Esophagus muscularis mucosa (tissue), 4 donors: ENCODE measurements at regions not wholly inside any gene's neighbourhood (a gene's known extent, or its start where the extent isn't known, plus 50 kb on each side); places are given as distances from the start of the nearest gene placed in this dataset.

Experiments
- DNase-seq: peaks from one replicate; pipeline ENCODE4 v3.0.0-alpha.2; 2017; ENCODE audit errors: extremely low spot score
- H3K27ac ChIP-seq, 4 donors: fragments of 200-600 bp; sonication (generic); replicated peaks in 1 of 4; 1 replicate in 3 of 4; 2 replicates in 1 of 4; pipeline ENCODE4 v1.5.1; 2016 to 2019; ENCODE audit warnings: mild to moderate bottlenecking in 1 of 4
- H3K27me3 ChIP-seq, 4 donors: fragments of 200-600 bp; sonication (generic); one replicate each; pipeline versions ENCODE4 v1.5.1 to v1.6.0; 2016 to 2019
- H3K36me3 ChIP-seq, 4 donors: fragments of 200-600 bp; sonication (generic); one replicate each; pipeline ENCODE4 v1.5.1; 2016 to 2019
- H3K4me1 ChIP-seq, 4 donors: fragments of 200-600 bp; sonication (generic); one replicate each; pipeline ENCODE4 v1.5.1; 2016 to 2019
- H3K4me3 ChIP-seq, 4 donors: fragments of 200-600 bp; sonication (generic); 1 replicate in 2 of 4; 2 replicates in 2 of 4; pipeline ENCODE4 v1.5.1; 2016 to 2019; ENCODE audit warnings: mild to moderate bottlenecking in 4 of 4, moderate library complexity in 1 of 4
- H3K9me3 ChIP-seq, 4 donors: fragments of 200-600 bp; sonication (generic); 1 replicate in 3 of 4; 2 replicates in 1 of 4; pipeline ENCODE4 v1.5.1; 2016 to 2019
- CTCF ChIP-seq, 3 experiments: fragments of 200-600 bp in 2 of 3; fragments of 450-650 bp in 1 of 3; sonication (generic) in 2 of 3; IDR thresholded peaks; one replicate each; pipeline ENCODE4 v1.5.1; 2017 to 2019; ENCODE audit warnings: antibody characterized with exemption in 3 of 3, mild to moderate bottlenecking in 2 of 3, moderate library complexity in 1 of 3
- EP300 ChIP-seq: sonication (generic); formaldehyde crosslinking; IDR thresholded peaks from one replicate; pipeline ENCODE4 v1.6.1; 2017; ENCODE audit warnings: antibody characterized with exemption
- POLR2A ChIP-seq: fragments of 450-650 bp; IDR thresholded peaks from one replicate; pipeline ENCODE4 v1.6.1; 2017; ENCODE audit warnings: antibody characterized with exemption, moderate library complexity, mild to moderate bottlenecking, low read depth
- POLR2AphosphoS5 ChIP-seq, 2 donors: sonication (generic); formaldehyde crosslinking; IDR thresholded peaks; one replicate each; pipeline ENCODE4 v1.6.1; 2017; ENCODE audit warnings: antibody characterized with exemption in 2 of 2
- WGBS: methylation state at CpG from one replicate; pipeline ENCODE4 v1.1.5; 2018; 5-methylcytosine and 5-hydroxymethylcytosine counted together
- intact Hi-C: fragments of 100-400 bp; cut with DNase I; formaldehyde crosslinking; loops from one replicate; pipeline ENCODE4 v1.15.1; 2023

DNA sequence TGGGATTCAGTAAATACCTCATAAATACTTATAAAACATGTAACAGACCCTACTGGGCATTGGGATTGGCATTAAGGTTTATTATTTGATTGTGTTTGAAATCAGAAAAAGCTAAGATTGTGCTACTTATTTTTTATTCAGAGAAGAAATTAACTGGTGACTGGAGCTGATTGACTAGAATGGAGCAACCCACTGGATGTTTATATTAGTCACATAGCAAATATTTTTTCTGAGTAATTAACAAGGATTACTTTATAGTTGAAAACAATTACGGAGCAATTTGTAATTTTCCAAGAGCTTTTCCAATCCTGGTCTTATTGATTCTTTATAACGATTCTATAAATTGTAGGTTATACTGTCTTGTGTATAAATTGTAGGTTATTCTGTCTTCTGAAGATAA is 208.7 kb downstream of the HLX start:
- Histone ChIP-seq H3K4me3 (no peak overlapping the region), H3K9me3 (no peaks in the 10 kb centered on the region), H3K27ac (no peak overlapping the region), H3K36me3 (no peaks in the 10 kb centered on the region), H3K27me3 (no peaks in the 10 kb centered on the region), H3K4me1 (peaks cover 0 to 5% (median 0%) of the 10 kb centered on the region in 4 donors)
- no peak for DNase-seq
- TF ChIP-seq POLR2AphosphoS5 (IDR thresholded peaks at IDR 0.05) (no peak), POLR2A (no peak), CTCF (IDR thresholded peaks at IDR 0.05) (no peak), EP300 (no peak)
- 91% methylated on average over 2 of the region's 2 CpGs for WGBS
- intact Hi-C loops, result no loop called here

DNA sequence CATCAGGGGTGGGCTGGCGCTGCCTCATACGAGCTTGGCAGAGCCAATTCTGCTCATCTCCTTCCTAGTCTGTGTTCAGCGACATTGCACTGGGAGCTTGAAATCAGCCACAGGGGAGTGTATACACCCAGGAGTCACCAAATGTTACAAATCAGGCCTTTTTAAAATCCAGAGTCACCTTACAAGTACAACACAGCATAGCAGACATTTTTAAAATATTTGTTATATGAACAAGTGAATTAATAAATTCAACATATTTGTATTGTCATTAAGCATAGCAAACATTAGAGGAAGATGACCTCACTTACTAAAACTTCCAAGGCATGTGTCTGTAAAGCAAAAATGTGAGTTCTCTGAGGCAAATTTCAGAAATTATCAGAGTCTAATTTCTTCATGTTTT is 210.0 kb downstream of the HLX start:
- 86% methylated on average over 3 of the region's 3 CpGs for WGBS
- no peaks in the 10 kb centered on the region for H3K9me3 ChIP-seq
- intact Hi-C loops, result no loop called here

GRCh38 chr1:221089803-221090202 is 210.6 kb downstream of the HLX start:
- Histone ChIP-seq H3K4me3 (no peak overlapping the region), H3K27me3 (no peaks in the 10 kb centered on the region), H3K36me3 (no peaks in the 10 kb centered on the region), H3K27ac (no peak overlapping the region), H3K4me1 (peaks cover 0 to 5% (median 0%) of the 10 kb centered on the region in 4 donors), H3K9me3 (no peaks in the 10 kb centered on the region)
- TF ChIP-seq CTCF (IDR thresholded peaks at IDR 0.05), result no peak
- no peak for TF ChIP-seq EP300
- no peak for TF ChIP-seq POLR2AphosphoS5 (IDR thresholded peaks at IDR 0.05)
- no peak for TF ChIP-seq POLR2A
- no peak for DNase-seq
- intact Hi-C loops, result no loop called here
- WGBS, result 90% methylated on average over 1 of the region's 1 CpG

More for the DNA sequence above, 210.0 kb downstream of the HLX start:
- H3K4me3 ChIP-seq, result no peak overlapping the region
- DNase-seq, result no peak
- no peaks in the 10 kb centered on the region for H3K36me3 ChIP-seq
- no peaks in the 10 kb centered on the region for H3K27me3 ChIP-seq
- TF ChIP-seq POLR2AphosphoS5 (IDR thresholded peaks at IDR 0.05) (no peak), CTCF (IDR thresholded peaks at IDR 0.05) (no peak), EP300 (no peak), POLR2A (no peak)
- peaks cover 0 to 5% (median 0%) of the 10 kb centered on the region in 4 donors for H3K4me1 ChIP-seq
- H3K27ac ChIP-seq, result no peak overlapping the region

GRCh38 chr1:221093903-221094791 is 214.9 kb downstream of the HLX start:
- Histone ChIP-seq H3K4me3 (no peak overlapping the region), H3K4me1 (no peaks in the 10 kb centered on the region), H3K9me3 (no peaks in the 10 kb centered on the region), H3K27ac (no peak overlapping the region), H3K27me3 (no peaks in the 10 kb centered on the region), H3K36me3 (no peaks in the 10 kb centered on the region)
- 64% methylated on average over 5 of the region's 5 CpGs for WGBS
- intact Hi-C loops, result no loop called here
- DNase-seq, result no peak
- TF ChIP-seq POLR2AphosphoS5 (IDR thresholded peaks at IDR 0.05) (no peak), EP300 (no peak), POLR2A (no peak), CTCF (IDR thresholded peaks at IDR 0.05) (no peak)
